AG09319 (cell line): ENCODE measurements at regions not wholly inside any gene's neighbourhood (a gene's known extent, or its start where the extent isn't known, plus 50 kb on each side); places are given as distances from the start of the nearest gene placed in this dataset.
"Not testable (repeated sequence)": the region's sequence is repeated elsewhere in the genome, so short reads cannot be mapped to it uniquely, and the experiment has no call there.

Experiments used
- DNase-seq: peaks from one replicate; pipeline ENCODE4 v3.0.0-alpha.2; 2010; ENCODE audit warnings: low read depth; ENCODE audit errors: extremely low read depth
- TF ChIP-seq, protein P1 (sequence below): IDR thresholded peaks from 2 replicates; pipeline ENCODE4 v1.5.1; 2011; ENCODE audit warnings: low read depth, mild to moderate bottlenecking, inconsistent platforms, low read length, moderate library complexity

DNA sequence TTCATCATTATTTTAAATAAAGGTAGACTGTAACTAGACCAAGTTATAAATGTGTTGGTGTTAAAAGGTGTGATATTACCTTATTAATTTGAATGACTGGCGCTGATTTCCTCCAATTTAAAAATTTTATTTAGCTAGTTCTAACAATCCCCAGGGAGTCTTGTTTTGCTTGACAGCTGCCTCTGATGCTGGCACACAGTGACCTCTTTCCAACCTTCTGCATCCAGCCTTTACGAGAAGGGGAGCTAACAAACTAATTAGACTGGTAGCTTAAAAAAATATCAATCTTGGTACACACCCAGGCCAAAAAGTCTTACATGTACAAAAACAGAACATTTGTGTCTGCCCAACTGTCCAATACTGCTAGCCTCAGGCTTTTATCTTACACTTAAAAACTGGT, 51.8 kb upstream of the ENPEP start:
- TF ChIP-seq, protein P1, sequence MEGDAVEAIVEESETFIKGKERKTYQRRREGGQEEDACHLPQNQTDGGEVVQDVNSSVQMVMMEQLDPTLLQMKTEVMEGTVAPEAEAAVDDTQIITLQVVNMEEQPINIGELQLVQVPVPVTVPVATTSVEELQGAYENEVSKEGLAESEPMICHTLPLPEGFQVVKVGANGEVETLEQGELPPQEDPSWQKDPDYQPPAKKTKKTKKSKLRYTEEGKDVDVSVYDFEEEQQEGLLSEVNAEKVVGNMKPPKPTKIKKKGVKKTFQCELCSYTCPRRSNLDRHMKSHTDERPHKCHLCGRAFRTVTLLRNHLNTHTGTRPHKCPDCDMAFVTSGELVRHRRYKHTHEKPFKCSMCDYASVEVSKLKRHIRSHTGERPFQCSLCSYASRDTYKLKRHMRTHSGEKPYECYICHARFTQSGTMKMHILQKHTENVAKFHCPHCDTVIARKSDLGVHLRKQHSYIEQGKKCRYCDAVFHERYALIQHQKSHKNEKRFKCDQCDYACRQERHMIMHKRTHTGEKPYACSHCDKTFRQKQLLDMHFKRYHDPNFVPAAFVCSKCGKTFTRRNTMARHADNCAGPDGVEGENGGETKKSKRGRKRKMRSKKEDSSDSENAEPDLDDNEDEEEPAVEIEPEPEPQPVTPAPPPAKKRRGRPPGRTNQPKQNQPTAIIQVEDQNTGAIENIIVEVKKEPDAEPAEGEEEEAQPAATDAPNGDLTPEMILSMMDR, result no peak
- DNase-seq, result no peak

DNA sequence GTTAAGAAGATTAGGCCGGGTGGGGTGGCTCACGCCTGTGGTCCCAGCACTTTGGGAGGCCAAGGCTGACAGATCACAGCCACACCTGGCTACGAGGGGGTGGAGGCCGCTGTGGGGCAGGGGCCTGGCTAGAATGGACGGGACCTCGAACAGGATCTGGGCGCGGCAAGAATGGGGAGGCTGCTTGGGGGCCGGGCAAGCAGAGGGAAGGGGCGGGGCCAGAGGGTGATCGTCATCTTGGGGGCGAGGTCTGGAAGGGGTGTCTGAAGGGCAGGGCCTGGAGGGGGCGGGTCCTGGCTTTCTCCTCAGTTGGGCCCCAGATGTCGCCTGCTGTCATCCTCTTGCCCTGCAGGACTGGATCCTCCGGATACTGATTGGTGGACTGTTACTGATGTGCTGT, 57.3 kb upstream of the ENPEP start:
- TF ChIP-seq, protein P1, result no peak
- no peak for DNase-seq

DNA sequence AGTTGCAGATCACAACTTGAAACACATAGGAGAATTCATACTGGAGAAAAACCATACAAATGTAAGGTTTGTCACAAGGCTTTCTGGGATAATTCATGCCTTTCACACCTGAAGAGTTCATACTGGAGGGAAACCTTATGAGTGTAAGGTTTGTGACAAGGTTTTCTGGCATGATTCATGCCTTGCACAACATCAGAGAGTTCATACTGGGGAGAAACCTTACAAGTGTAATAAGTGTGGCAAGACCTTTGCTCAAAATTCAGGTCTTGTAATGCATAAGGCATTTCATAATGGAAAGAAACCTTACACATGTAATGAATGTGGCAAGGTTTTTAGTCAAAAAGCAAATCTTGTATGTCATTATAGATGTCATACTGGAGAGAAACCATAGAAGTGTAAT, 58.8 kb upstream of the ENPEP start:
- no peak for DNase-seq
- TF ChIP-seq, protein P1, result no peak

GRCh38 chr4:110415478-110415877, 60.5 kb upstream of the ENPEP start:
- TF ChIP-seq, protein P1, result no peak
- DNase-seq, result no peak

GRCh38 chr4:110415041-110415440, 60.9 kb upstream of the ENPEP start:
- DNase-seq, result no peak
- TF ChIP-seq, protein P1, result no peak

GRCh38 chr4:110414561-110414920, 61.4 kb upstream of the ENPEP start:
- DNase-seq, result no peak
- TF ChIP-seq, protein P1, result no peak

GRCh38 chr4:110413807-110414560, 62.0 kb upstream of the ENPEP start:
- not testable (repeated sequence) for DNase-seq
